Lung (tissue), 11 donors: ENCODE measurements at regions not wholly inside any gene's neighbourhood (a gene's known extent, or its start where the extent isn't known, plus 50 kb on each side); places are given as distances from the start of the nearest gene placed in this dataset.

Experiments used
- ATAC-seq: fragments of 200-7000 bp; cut with Tn5 transposase; one replicate; pipeline ENCODE4 v1.9.1; 2020; ENCODE audit warnings: moderate number of reproducible peaks; ENCODE audit not compliant: insufficient read depth, low FRiP score
- DNase-seq, 3 donors: peaks; one replicate each; pipeline ENCODE4 v3.0.0-alpha.2; 2013 to 2017
- H3K27ac ChIP-seq, 2 donors: one replicate each; pipeline ENCODE4 v1.5.1; 2013; ENCODE audit warnings: mild to moderate bottlenecking in 2 of 2, moderate library complexity in 2 of 2, control low read depth in 1 of 2, inconsistent platforms in 1 of 2, low read depth in 1 of 2, low read length in 1 of 2
- H3K27me3 ChIP-seq, 3 donors: one replicate each; pipeline ENCODE4 v1.5.1; 2013; ENCODE audit warnings: low read length in 2 of 3; ENCODE audit not compliant: control insufficient read depth in 3 of 3, insufficient read depth in 3 of 3
- H3K36me3 ChIP-seq, 4 donors: one replicate each; pipeline ENCODE4 v1.5.1; 2013; ENCODE audit warnings: low read length in 4 of 4, mild to moderate bottlenecking in 1 of 4, moderate library complexity in 1 of 4; ENCODE audit not compliant: control insufficient read depth in 4 of 4, insufficient read depth in 4 of 4
- H3K4me1 ChIP-seq, 5 donors: one replicate each; pipeline ENCODE4 v1.5.1; 2013; ENCODE audit warnings: low read length in 5 of 5, mild to moderate bottlenecking in 2 of 5, moderate library complexity in 1 of 5; ENCODE audit not compliant: control insufficient read depth in 5 of 5, insufficient read depth in 5 of 5
- H3K4me3 ChIP-seq: one replicate; pipeline ENCODE4 v1.5.1; 2013; ENCODE audit warnings: mild to moderate bottlenecking, control low read depth, moderate library complexity
- H3K9ac ChIP-seq, 2 donors: one replicate each; pipeline ENCODE4 v1.5.1; 2013; ENCODE audit warnings: low read length in 2 of 2, control low read depth in 1 of 2; ENCODE audit not compliant: insufficient read depth in 1 of 2
- H3K9me3 ChIP-seq, 4 donors: one replicate each; pipeline ENCODE4 v1.5.1; 2013; ENCODE audit warnings: low read length in 3 of 4, mild to moderate bottlenecking in 1 of 4, moderate library complexity in 1 of 4; ENCODE audit not compliant: control insufficient read depth in 4 of 4, insufficient read depth in 3 of 4
- WGBS, 2 donors: extraction: QIAGEN DNeasy Blood & Tissue Kit; methylation state at CpG; one replicate each; pipeline ENCODE4 v1.1.7; 2013; 5-methylcytosine and 5-hydroxymethylcytosine counted together
- TF ChIP-seq, protein P1 (sequence below): IDR thresholded peaks from 2 replicates; pipeline ENCODE4 v1.5.1; 2012; ENCODE audit warnings: mild to moderate bottlenecking; ENCODE audit errors: control extremely low read depth, extremely low read depth
- donor health status: control.
- donor health status: control.
- donor health status: Bipolar disorder and iron deficiency.
- donor health status: healthy.
- donor health status: DM: yes; HTN: yes; CAD: no.

DNA sequence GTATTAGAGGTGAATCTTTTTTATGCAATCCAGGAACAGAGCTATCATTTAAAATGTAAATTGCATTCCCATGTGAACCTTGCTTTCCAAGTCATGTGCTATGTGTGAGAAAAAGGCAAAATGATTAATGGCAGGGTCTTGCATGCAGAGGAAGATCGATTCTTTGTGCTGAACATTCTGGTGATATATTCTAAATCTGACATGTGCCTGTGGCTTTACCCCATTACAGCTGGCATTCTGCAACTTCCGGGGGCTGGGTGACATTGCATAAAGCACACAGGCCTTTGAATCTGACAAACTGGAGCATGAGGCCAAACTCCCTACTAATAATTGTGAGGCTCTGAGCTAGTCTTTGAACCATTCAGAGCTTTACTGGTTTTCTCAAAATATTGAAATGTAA lies 1449.7 kb downstream of the CDH8 start:
- 55 to 61% methylated on average over 2 of the region's 2 CpGs for WGBS, 2 donors
- Histone ChIP-seq H3K27ac (no peak overlapping the region), H3K36me3 (no peaks in the 10 kb centered on the region), H3K9me3 (no peaks in the 10 kb centered on the region), H3K4me1 (no peaks in the 10 kb centered on the region), H3K9ac (no peak overlapping the region), H3K27me3 (no peaks in the 10 kb centered on the region), H3K4me3 (no peak overlapping the region)
- DNase-seq: no peak
- no peak for ATAC-seq
- TF ChIP-seq, protein P1, sequence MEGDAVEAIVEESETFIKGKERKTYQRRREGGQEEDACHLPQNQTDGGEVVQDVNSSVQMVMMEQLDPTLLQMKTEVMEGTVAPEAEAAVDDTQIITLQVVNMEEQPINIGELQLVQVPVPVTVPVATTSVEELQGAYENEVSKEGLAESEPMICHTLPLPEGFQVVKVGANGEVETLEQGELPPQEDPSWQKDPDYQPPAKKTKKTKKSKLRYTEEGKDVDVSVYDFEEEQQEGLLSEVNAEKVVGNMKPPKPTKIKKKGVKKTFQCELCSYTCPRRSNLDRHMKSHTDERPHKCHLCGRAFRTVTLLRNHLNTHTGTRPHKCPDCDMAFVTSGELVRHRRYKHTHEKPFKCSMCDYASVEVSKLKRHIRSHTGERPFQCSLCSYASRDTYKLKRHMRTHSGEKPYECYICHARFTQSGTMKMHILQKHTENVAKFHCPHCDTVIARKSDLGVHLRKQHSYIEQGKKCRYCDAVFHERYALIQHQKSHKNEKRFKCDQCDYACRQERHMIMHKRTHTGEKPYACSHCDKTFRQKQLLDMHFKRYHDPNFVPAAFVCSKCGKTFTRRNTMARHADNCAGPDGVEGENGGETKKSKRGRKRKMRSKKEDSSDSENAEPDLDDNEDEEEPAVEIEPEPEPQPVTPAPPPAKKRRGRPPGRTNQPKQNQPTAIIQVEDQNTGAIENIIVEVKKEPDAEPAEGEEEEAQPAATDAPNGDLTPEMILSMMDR: no peak

DNA sequence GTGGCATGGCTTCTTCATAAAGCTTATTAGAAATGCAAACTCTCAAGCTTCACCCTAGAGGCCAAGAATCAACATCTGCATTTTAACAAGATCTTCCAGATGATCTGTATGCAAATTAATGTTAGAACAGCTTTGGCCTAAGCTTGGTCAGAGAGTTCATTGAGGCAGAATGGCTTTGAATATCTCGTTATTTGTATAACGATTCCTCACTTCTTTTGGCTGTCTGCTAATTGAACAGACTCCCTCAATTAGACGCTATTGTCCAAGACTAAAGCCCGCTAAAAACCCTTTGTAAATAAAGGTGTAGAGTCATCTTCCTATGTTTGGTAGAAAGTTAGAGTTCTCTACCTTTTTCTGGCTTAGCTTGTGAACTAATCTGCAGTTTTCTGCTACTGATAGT lies 1453.7 kb downstream of the CDH8 start:
- no peak overlapping the region for H3K27ac ChIP-seq
- no peaks in the 10 kb centered on the region for H3K36me3 ChIP-seq
- DNase-seq (no peak), ATAC-seq (no peak)
- no peaks in the 10 kb centered on the region for H3K9me3 ChIP-seq
- H3K4me3 ChIP-seq: no peak overlapping the region
- H3K9ac ChIP-seq: no peak overlapping the region
- no peaks in the 10 kb centered on the region for H3K4me1 ChIP-seq
- WGBS, 2 donors: 76 to 79% methylated on average over 4 of the region's 4 CpGs
- no peaks in the 10 kb centered on the region for H3K27me3 ChIP-seq
- TF ChIP-seq, protein P1: no peak

DNA sequence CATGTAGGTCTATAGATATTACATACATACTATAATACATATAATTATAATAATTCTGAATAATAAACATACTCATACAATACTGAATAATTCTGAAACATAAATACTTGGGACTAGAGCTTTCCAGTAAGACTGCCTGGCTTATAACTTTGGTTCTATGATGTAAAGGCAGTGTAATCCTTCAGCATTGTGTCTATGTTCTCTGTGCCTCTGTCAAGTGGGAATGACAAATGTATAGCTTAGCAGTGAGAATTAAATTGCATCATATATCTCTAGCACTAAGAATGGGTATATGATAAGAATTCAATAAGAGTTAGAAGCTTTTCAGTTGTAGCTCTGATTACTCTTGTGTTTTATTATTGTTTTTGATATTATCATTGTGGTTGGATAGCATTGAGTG lies 1469.3 kb downstream of the CDH8 start:
- no peaks in the 10 kb centered on the region for H3K9me3 ChIP-seq
- no peak overlapping the region for H3K4me3 ChIP-seq
- TF ChIP-seq, protein P1: no peak
- ATAC-seq (no peak), DNase-seq (no peak)
- no peak overlapping the region for H3K9ac ChIP-seq
- no peaks in the 10 kb centered on the region for H3K4me1 ChIP-seq
- no peaks in the 10 kb centered on the region for H3K36me3 ChIP-seq
- no peaks in the 10 kb centered on the region for H3K27me3 ChIP-seq
- H3K27ac ChIP-seq: no peak overlapping the region

DNA sequence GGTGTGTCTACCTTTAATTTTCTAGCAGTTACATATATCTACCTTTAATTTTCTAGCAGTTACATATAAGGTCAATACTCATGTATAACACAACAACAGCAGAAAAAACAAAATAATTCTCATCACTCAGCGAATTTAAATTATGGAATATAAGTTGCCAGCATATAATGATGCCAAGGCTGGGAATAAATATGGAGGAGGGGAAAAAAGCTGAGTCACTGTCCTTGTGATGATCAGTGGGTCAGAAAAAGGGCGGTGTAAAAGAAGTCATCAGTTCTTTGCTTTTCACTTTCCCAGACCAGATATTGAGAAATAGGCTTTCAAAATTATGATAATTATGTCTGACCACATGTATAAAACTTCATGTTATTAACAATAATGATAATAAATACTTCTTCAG lies 1471.7 kb downstream of the CDH8 start:
- Histone ChIP-seq H3K27ac (no peak overlapping the region), H3K4me1 (no peaks in the 10 kb centered on the region), H3K36me3 (no peaks in the 10 kb centered on the region), H3K4me3 (no peak overlapping the region), H3K27me3 (no peaks in the 10 kb centered on the region), H3K9ac (no peak overlapping the region), H3K9me3 (no peaks in the 10 kb centered on the region)
- DNase-seq: no peak
- 84 to 94% methylated on average over 2 of the region's 2 CpGs for WGBS, 2 donors
- no peak for ATAC-seq
- TF ChIP-seq, protein P1: no peak
